ENCODE measurements at regions not wholly inside any gene's neighbourhood (a gene's known extent, or its start where the extent isn't known, plus 50 kb on each side); places are given as distances from the start of the nearest gene placed in this dataset.

DNA sequence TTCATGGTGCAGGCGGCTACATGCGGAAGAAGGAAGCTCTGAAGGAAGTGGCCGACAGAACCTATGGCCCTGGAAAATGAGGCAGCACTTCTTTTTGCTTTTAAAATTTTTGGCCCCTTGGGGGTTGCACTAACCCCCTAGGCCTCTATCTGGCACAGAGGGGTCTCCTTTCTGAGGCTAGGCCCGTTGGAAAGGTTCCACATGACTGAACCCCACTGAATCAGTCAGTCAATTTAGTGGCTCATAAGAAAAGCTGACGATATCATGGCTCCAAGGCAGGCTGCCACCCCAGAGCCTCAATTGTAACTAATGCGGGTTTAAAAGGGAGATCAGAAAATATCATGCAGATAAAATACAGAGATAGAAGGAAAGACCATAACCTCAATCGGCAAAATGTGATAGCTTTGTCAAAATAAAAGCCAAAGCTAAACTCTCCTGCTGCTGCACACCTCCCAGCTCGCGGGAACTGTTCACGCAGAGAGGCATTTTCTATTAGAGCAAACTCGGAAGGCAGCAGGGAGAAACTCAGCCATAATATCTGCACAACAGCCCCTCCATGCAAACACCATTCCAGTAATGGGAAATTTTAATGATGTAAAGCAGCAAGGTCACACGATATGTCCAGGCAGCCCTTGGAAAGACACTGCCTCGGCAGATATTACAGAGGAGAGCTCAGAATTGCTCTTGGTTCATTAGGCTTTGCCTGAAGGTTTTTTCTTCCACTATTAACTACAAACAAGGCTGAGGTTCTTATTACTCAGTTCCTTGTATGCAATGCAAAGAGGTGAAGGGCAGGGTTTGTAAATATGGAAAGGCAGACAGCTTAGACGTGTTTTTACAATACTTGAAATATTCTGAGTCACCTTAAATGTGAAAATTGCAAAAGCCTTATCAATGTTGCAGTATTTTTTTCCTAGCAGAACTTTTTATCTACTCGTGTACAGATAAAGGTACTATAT lies 200.4 kb upstream of the PMFBP1 start:
- WGBS, 2 donors: 79 to 87% methylated on average over 15 of the region's 15 CpGs
- TF ChIP-seq POLR2AphosphoS5 (IDR thresholded peaks at IDR 0.05) (no peak), EP300 (IDR thresholded peaks at IDR 0.05) (no peak), POLR2A (IDR thresholded peaks at IDR 0.05) (no peak)
- TF ChIP-seq, protein P1, sequence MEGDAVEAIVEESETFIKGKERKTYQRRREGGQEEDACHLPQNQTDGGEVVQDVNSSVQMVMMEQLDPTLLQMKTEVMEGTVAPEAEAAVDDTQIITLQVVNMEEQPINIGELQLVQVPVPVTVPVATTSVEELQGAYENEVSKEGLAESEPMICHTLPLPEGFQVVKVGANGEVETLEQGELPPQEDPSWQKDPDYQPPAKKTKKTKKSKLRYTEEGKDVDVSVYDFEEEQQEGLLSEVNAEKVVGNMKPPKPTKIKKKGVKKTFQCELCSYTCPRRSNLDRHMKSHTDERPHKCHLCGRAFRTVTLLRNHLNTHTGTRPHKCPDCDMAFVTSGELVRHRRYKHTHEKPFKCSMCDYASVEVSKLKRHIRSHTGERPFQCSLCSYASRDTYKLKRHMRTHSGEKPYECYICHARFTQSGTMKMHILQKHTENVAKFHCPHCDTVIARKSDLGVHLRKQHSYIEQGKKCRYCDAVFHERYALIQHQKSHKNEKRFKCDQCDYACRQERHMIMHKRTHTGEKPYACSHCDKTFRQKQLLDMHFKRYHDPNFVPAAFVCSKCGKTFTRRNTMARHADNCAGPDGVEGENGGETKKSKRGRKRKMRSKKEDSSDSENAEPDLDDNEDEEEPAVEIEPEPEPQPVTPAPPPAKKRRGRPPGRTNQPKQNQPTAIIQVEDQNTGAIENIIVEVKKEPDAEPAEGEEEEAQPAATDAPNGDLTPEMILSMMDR (IDR thresholded peaks at IDR 0.05): no peak
- DNase-seq: no peak

DNA sequence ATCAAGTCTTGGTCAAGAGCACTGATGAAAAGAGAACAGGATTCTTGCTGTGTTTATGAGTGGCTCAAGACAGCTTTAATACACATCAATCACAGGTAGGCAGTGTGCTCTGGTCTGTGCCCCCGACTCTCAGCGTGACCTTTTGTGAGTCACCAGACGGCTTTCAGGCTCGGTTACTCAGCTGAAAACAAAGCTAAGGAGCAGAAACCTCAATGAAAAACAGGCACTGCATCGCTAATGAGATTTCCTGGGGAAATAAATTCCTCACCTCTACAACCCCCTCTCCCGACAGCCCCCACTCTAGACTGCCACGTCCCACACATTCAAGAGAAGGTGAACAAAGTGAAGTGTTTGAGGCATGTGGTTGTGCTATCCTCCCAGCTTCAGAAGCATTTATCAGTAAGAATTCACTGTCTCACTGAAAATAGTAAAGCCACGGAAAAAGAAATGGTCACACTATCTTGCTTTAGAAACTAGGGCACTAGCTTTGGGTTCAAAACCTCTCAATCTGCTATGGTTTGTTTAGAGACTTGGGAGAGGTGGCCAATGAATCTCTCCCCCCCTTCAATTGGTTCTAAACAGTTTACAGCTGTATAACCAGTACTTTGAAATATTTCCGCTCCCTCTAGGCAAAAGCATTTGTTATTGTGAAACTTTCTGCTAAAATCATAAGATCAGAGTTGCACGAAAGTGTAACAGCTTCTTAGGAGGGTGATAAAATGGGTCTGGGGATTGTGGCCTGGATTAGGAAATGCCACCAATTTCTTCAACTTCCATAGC lies 199.5 kb upstream of the PMFBP1 start:
- intact Hi-C loops (cut with DNase I): no loop called here
- no peaks in the 10 kb centered on the region for H3K36me3 ChIP-seq
- no peaks in the 10 kb centered on the region for H3K9me3 ChIP-seq
- TF ChIP-seq, protein P1 (IDR thresholded peaks at IDR 0.05): no peak
- TF ChIP-seq EP300 (IDR thresholded peaks at IDR 0.05) (no peak), POLR2AphosphoS5 (IDR thresholded peaks at IDR 0.05) (no peak), POLR2A (IDR thresholded peaks at IDR 0.05) (no peak)
- no peak for DNase-seq
- no peaks in the 10 kb centered on the region for H3K27me3 ChIP-seq
- WGBS, 2 donors: 61 to 79% methylated on average over 10 of the region's 10 CpGs
- H3K4me1 ChIP-seq: no peaks in the 10 kb centered on the region
- H3K27ac ChIP-seq: no peak overlapping the region
- no peak overlapping the region for H3K4me3 ChIP-seq

More for the DNA sequence above, 200.4 kb upstream of the PMFBP1 start:
- no peaks in the 10 kb centered on the region for H3K9me3 ChIP-seq
- intact Hi-C loops (cut with DNase I): no loop called here
- H3K27me3 ChIP-seq: no peaks in the 10 kb centered on the region
- H3K27ac ChIP-seq: no peak overlapping the region
- no peak overlapping the region for H3K4me3 ChIP-seq
- no peaks in the 10 kb centered on the region for H3K4me1 ChIP-seq
- H3K36me3 ChIP-seq: no peaks in the 10 kb centered on the region

DNA sequence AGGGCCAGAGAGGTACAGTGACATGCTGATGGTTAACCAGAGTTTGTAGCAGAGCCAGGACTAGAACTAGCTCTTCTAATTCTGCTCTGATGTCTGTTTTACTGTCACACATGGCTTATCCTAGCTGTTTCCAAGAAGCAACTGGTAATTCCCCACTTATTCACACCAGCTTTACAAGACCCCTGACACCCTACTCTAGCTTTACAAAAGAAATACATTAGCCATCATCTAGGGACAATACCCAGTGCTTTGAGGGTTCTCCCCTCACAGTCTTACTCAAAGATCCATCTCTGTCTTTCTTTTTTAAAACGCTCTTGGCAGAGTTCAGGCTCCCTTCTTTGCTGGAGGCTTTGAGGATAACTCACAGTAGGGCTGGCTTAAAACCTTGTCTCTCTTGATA lies 197.3 kb upstream of the PMFBP1 start:
- no peak for DNase-seq
- TF ChIP-seq EP300 (IDR thresholded peaks at IDR 0.05): no peak
- TF ChIP-seq, protein P1 (IDR thresholded peaks at IDR 0.05): no peak
- TF ChIP-seq POLR2A (IDR thresholded peaks at IDR 0.05): no peak
- no peak for TF ChIP-seq POLR2AphosphoS5 (IDR thresholded peaks at IDR 0.05)
- Histone ChIP-seq H3K36me3 (no peaks in the 10 kb centered on the region), H3K4me3 (no peak overlapping the region), H3K27me3 (no peaks in the 10 kb centered on the region), H3K27ac (no peak overlapping the region), H3K4me1 (no peaks in the 10 kb centered on the region), H3K9me3 (no peaks in the 10 kb centered on the region)
- WGBS, 2 donors: 82 to 88% methylated on average over 1 of the region's 1 CpG
- intact Hi-C loops (cut with DNase I): no loop called here

DNA sequence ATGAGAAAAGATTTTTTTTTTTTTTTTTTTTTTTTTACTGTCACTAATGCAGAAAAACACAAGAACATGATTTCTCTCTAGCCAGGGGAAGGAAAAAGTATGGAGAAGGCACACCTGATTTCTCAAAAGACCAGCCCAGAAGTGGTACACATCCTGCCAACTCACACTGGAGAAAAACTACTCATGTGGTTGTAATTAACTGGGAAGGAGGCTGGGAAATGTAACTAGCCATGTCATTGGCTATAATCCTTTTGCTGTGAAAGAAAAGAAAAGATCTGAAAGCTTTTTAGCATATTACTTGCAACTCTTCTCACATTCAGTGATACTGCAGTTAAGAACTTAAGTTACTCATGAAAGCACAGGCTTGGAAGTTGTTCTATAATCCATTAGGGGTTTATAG lies 195.9 kb upstream of the PMFBP1 start:
- no peak overlapping the region for H3K27ac ChIP-seq
- no peak for TF ChIP-seq POLR2AphosphoS5 (IDR thresholded peaks at IDR 0.05)
- TF ChIP-seq EP300 (IDR thresholded peaks at IDR 0.05): no peak
- no peak for TF ChIP-seq POLR2A (IDR thresholded peaks at IDR 0.05)
- TF ChIP-seq, protein P1 (IDR thresholded peaks at IDR 0.05): no peak
- intact Hi-C loops (cut with DNase I): no loop called here

More for the DNA sequence above, 195.9 kb upstream of the PMFBP1 start:
- Histone ChIP-seq H3K36me3 (no peaks in the 10 kb centered on the region), H3K9me3 (no peaks in the 10 kb centered on the region), H3K4me1 (no peaks in the 10 kb centered on the region), H3K4me3 (no peak overlapping the region), H3K27me3 (no peaks in the 10 kb centered on the region)
- DNase-seq: no peak

Measured in sigmoid colon (tissue), 6 donors.